ENCODE measurements at regions not wholly inside any gene's neighbourhood (a gene's known extent, or its start where the extent isn't known, plus 50 kb on each side); places are given as distances from the start of the nearest gene placed in this dataset.
A peak's percentile ranks its signal among the peaks of the same experiment; 100 is the strongest.

GRCh38 chr13:44243198-44243857 lies 130.3 kb upstream of the SERP2 start:
- intact Hi-C loops (cut with micrococcal nuclease; ENCODE audit: unreplicated experiment) (loop anchor here (1.0 kb wide), 2 partner anchors 194 to 228 kb away; no protein-coding TSS in a partner anchor), in situ Hi-C loops (cut with HindIII; ENCODE audit: extremely low pct_ligation_motif_present, low pct_unique_long_range_greater_than_20kb) (loop anchor here (5.0 kb wide), 1 partner anchor 194 kb away; no protein-coding TSS in a partner anchor)
- peak; percentile 54 for DNase-seq (ENCODE audit: low spot score)
- POLR2A ChIA-PET, result interaction anchor here (0.7 to 1.4 kb wide), 2 partner anchors 192 to 194 kb away, joined by 3 to 6 read pairs; no protein-coding TSS in a partner anchor
- H3K27ac ChIP-seq (ENCODE audit: extremely low read length, insufficient read depth, low read length), result no peak overlapping the region
- H3K9ac ChIP-seq (ENCODE audit: insufficient read depth, low read depth, low read length), result no peak overlapping the region
- H2AFZ ChIP-seq (ENCODE audit: low read length), result no peak overlapping the region
- peaks cover 0 to 6% of the 10 kb centered on the region in 2 experiments; a peak in 1 of 5 replicates for H3K27me3 ChIP-seq (ENCODE audit: control insufficient read depth in 1 of 2, insufficient read depth in 2 of 2, low read length in 2 of 2)
- H3K4me2 ChIP-seq (ENCODE audit: low read depth, low read length), result no peak overlapping the region
- H3K4me1 ChIP-seq (ENCODE audit: insufficient read depth, low read length), result no peaks in the 10 kb centered on the region
- H3K4me3 ChIP-seq (replicated peaks in 1 of 3; ENCODE audit: insufficient read depth in 1 of 3, low read depth in 2 of 3, low read length in 3 of 3), result no peak overlapping the region
- FAIRE-seq, result peak; percentile 70
- peak; percentile 98 for ATAC-seq
- no peaks in the 10 kb centered on the region for H3K36me3 ChIP-seq (replicated peaks in 1 of 2; ENCODE audit: control insufficient read depth in 1 of 2, insufficient read depth in 2 of 2, low read length in 2 of 2)
- H4K20me1 ChIP-seq (ENCODE audit: insufficient read depth, low read length), result no peaks in the 10 kb centered on the region
- CTCF ChIA-PET (ENCODE audit: low intra/inter-chr PET ratio, low total read pairs), result interaction anchor here (1.4 to 1.6 kb wide), 2 partner anchors 194 to 228 kb away, joined by 6 to 8 read pairs; no protein-coding TSS in a partner anchor
- no peaks in the 10 kb centered on the region for H3K9me3 ChIP-seq (ENCODE audit: low read length)
- WGBS (ENCODE audit: low lambda C conversion rate), result 25% methylated on average over 8 of the region's 11 CpGs
- BruUV-seq (replicated peaks), result no TSS peak
- no peaks in the 10 kb centered on the region for H3K79me2 ChIP-seq (ENCODE audit: insufficient read depth, low read length)
- TF ChIP-seq FOSL1 (CRISPR knock-in tag; IDR thresholded peaks at IDR 0.05; ENCODE audit: borderline replicate concordance) (peak; percentile 16; the same call in 1 of the 2 replicates), SMC3 (IDR thresholded peaks at IDR 0.05; ENCODE audit: low read length) (peak; percentile 66), SAP130 (CRISPR knock-in tag; IDR thresholded peaks at IDR 0.05; ENCODE audit: low read depth) (0 out of 2 replicates have a peak, but pooled peaks have one; percentile 24), ZXDC (CRISPR knock-in tag; IDR thresholded peaks at IDR 0.05) (no peak), MIER2 (CRISPR knock-in tag; IDR thresholded peaks at IDR 0.05) (no peak), ZFP90 (CRISPR knock-in tag; IDR thresholded peaks at IDR 0.05; ENCODE audit: borderline replicate concordance) (no peak), KDM3A (CRISPR knock-in tag; IDR thresholded peaks at IDR 0.05; ENCODE audit: low read depth) (0 out of 2 replicates have a peak, but pooled peaks have one; percentile 28), ZNF557 (CRISPR knock-in tag; IDR thresholded peaks at IDR 0.05) (no peak), FOXJ3 (CRISPR knock-in tag; IDR thresholded peaks at IDR 0.05; ENCODE audit: borderline replicate concordance) (no peak)
- TF ChIP-seq, protein P1, sequence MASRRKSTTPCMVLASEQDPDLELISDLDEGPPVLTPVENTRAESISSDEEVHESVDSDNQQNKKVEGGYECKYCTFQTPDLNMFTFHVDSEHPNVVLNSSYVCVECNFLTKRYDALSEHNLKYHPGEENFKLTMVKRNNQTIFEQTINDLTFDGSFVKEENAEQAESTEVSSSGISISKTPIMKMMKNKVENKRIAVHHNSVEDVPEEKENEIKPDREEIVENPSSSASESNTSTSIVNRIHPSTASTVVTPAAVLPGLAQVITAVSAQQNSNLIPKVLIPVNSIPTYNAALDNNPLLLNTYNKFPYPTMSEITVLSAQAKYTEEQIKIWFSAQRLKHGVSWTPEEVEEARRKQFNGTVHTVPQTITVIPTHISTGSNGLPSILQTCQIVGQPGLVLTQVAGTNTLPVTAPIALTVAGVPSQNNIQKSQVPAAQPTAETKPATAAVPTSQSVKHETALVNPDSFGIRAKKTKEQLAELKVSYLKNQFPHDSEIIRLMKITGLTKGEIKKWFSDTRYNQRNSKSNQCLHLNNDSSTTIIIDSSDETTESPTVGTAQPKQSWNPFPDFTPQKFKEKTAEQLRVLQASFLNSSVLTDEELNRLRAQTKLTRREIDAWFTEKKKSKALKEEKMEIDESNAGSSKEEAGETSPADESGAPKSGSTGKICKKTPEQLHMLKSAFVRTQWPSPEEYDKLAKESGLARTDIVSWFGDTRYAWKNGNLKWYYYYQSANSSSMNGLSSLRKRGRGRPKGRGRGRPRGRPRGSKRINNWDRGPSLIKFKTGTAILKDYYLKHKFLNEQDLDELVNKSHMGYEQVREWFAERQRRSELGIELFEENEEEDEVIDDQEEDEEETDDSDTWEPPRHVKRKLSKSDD (CRISPR knock-in tag; IDR thresholded peaks at IDR 0.05; ENCODE audit: low read depth), result no peak
- TF ChIP-seq, protein P2, sequence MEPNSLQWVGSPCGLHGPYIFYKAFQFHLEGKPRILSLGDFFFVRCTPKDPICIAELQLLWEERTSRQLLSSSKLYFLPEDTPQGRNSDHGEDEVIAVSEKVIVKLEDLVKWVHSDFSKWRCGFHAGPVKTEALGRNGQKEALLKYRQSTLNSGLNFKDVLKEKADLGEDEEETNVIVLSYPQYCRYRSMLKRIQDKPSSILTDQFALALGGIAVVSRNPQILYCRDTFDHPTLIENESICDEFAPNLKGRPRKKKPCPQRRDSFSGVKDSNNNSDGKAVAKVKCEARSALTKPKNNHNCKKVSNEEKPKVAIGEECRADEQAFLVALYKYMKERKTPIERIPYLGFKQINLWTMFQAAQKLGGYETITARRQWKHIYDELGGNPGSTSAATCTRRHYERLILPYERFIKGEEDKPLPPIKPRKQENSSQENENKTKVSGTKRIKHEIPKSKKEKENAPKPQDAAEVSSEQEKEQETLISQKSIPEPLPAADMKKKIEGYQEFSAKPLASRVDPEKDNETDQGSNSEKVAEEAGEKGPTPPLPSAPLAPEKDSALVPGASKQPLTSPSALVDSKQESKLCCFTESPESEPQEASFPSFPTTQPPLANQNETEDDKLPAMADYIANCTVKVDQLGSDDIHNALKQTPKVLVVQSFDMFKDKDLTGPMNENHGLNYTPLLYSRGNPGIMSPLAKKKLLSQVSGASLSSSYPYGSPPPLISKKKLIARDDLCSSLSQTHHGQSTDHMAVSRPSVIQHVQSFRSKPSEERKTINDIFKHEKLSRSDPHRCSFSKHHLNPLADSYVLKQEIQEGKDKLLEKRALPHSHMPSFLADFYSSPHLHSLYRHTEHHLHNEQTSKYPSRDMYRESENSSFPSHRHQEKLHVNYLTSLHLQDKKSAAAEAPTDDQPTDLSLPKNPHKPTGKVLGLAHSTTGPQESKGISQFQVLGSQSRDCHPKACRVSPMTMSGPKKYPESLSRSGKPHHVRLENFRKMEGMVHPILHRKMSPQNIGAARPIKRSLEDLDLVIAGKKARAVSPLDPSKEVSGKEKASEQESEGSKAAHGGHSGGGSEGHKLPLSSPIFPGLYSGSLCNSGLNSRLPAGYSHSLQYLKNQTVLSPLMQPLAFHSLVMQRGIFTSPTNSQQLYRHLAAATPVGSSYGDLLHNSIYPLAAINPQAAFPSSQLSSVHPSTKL (CRISPR knock-in tag; IDR thresholded peaks at IDR 0.05), result peak; percentile 37; the same call in 1 of the 2 replicates
